GM19035 (cell line): ENCODE measurements at regions not wholly inside any gene's neighbourhood (a gene's known extent, or its start where the extent isn't known, plus 50 kb on each side); places are given as distances from the start of the nearest gene placed in this dataset.

Experiments
- ATAC-seq: cut with Tn5 transposase; IDR thresholded peaks from one replicate; pipeline ENCODE4 v1.9.1; 2021; ENCODE audit not compliant: unreplicated experiment

GRCh38 chr1:56019472-56019871 lies 559.9 kb downstream of the PLPP3 start:
- ATAC-seq = no peak

DNA sequence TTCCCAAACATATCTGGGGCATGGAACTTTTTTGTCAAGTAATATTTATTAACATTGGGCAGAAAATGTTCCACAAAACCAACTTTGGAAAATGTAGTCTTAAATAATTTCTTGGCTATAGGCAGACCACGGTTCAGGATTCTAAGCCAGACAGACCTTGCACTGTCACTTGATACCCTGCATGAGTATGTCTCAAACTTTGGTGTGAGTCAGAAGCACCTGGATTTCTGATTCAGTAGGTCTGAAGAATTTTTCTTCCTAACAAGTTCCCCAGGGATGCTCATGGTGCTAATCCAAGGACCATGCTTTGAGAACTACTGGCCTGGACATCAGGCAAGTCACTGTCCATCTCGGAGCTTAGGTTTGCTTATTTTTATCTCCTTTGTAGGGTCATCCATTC lies 562.0 kb downstream of the PLPP3 start:
- ATAC-seq = no peak

DNA sequence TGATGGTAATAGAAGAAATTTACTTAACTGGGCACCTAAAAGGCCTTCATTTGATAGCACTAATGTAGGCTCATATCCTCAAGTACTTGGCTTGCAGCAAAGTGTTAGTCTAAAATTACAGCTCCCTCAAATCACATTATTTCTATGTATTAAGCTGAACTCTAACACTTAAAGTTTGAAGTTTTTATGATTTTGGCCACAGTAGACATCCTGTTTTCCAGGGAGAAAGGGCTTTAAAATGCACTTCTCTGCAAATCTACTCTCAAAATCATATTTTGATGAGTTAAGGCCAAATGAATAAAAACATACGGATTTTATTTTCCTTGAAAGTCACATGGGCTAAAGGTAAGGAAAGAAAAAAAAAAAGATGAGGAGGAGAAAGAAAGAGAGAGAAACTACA lies 575.5 kb downstream of the PLPP3 start:
- no peak for ATAC-seq

- no peak for ATAC-seq
Observed at GRCh38 chr1:56002231-56002630, 577.1 kb downstream of the PLPP3 start.

GRCh38 chr1:56000424-56000823 lies 578.9 kb downstream of the PLPP3 start:
- no peak for ATAC-seq

DNA sequence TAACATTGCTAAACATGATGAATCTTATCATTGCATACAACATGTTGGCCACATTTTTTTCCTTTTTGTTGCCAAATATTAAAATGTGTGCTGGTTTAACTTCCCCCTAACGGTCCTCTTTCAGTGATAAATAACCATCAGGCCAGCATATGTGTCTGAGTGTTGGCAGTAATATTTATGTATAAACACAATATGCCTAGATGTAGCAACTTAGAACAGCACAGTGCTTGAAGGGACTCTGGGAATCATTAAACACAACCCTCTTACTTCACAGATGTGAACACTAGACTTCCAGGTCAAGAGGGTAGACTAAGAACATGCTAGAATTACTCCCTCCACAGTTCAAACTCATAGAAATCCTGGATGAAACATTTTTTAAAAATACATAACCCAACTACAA lies 581.8 kb downstream of the PLPP3 start:
- no peak for ATAC-seq

DNA sequence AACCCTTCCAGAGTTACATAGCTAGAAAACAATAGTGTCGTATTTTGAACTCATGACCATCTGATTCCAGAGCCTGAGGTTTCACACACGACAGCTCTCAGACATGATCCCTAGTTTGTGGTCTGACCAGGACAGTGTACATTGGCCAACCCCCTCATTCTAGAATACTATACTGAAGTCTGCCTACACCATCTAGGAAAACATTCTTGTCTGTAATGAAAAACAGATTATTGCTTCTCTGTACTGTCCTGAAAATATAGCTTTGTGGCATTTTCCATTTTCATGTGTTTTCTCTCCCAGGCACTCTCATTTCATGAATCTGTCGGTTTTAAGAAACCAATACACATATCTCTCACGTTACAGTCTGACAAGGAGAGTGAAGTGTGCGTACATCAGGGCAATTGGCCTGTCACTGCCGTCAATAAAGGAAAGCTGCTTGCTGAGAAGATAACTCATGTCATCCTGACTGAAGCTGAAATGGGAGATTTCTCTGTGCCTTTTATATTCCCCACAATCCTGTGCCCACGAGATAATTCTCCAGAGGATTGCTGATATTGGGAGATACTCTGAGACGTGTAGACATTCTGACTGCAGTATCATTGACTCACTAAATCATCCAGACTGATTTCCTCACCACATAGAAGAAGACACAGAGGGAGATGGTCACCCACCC lies 585.6 kb downstream of the PLPP3 start:
- no peak for ATAC-seq

DNA sequence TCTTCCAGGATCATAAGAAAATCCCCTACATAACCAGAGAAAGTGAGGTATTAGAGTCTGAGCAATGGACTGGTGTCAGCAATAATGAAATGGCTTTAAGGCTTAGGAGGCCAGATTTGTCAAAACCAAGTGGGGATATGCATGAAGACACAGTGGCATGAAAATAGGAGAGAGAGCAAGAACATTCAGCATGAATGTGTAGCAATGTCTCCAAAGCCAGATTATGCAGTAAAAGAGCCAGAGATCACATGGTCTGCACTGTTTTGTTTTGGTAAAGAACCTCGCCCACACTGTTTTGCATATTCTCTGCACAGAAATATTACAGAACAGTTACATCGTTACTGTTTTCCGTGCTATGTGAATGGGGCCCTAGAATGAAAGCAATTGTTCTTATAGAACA lies 589.4 kb downstream of the PLPP3 start:
- no peak for ATAC-seq

- no peak for ATAC-seq
Observed at GRCh38 chr1:55988963-55989452, 590.4 kb downstream of the PLPP3 start.

DNA sequence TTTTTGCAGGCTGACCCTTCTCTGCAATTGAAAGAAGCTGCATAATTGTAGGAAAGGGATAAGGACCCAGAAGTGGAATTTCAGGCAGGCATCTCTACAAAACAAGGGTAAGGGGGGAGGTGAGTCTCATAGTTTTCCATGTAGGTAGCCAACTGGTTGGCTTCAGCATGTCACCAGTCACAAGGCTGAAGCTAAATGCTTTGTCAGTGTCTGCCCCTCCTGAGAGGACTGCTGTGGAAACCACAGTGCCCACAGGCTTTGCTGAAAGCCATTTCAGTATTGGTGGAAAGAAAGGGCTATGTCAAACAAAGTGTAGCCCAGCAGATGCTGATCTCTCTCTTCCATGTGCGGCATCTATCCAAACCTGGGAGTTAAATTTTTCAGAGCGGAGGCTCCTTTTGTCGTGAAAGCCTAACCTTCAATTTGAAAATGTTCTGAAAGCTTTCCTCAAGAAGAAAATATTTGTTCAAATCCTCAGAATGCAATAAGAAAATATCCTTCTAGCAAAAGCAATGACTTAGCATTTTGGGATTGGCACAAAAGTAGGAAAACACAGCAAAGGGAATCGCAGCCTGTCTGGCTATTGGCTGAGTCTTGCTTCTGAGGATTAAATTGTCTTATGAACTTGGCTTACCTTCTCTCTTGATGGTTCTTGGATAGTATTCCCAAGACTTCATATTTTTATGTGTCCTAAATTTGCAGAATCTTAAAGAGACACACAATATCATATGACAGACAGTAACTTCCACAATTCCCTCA lies 591.7 kb downstream of the PLPP3 start:
- ATAC-seq = no peak

GRCh38 chr1:55986003-55986402 lies 593.4 kb downstream of the PLPP3 start:
- ATAC-seq = no peak

GRCh38 chr1:55981010-55981650 lies 598.2 kb downstream of the PLPP3 start:
- no peak for ATAC-seq

DNA sequence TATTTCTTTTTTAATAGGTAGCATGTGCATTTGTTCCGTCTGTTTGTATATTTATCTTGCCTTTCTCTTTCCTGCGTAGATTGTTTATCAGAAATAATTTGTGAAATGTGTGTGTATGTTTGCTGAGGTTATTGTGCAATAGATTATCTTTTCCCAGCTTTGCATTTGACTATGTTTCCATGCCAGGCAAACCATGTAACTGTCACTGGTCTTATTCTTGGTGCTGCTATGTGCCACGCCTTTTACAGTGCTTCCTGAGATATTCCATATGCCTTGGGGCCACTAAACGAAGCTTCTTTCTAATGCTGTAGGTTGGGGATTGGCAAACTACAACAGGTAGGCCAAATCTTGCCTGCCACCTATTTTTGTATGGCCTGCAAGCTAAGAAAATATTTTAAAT lies 598.8 kb downstream of the PLPP3 start:
- no peak for ATAC-seq

- no peak for ATAC-seq
Observed at GRCh38 chr1:55974714-55975441, 604.5 kb downstream of the PLPP3 start.

- ATAC-seq = no peak
Observed at GRCh38 chr1:55970526-55971110, 608.7 kb downstream of the PLPP3 start.

GRCh38 chr1:55969322-55969721 lies 610.0 kb downstream of the PLPP3 start:
- no peak for ATAC-seq

- ATAC-seq = no peak
Observed at GRCh38 chr1:55968661-55969060, 610.7 kb downstream of the PLPP3 start.

- no peak for ATAC-seq
Observed at GRCh38 chr1:55965981-55966461, 613.3 kb downstream of the PLPP3 start.

GRCh38 chr1:55962472-55962871 lies 616.9 kb downstream of the PLPP3 start:
- ATAC-seq = no peak

DNA sequence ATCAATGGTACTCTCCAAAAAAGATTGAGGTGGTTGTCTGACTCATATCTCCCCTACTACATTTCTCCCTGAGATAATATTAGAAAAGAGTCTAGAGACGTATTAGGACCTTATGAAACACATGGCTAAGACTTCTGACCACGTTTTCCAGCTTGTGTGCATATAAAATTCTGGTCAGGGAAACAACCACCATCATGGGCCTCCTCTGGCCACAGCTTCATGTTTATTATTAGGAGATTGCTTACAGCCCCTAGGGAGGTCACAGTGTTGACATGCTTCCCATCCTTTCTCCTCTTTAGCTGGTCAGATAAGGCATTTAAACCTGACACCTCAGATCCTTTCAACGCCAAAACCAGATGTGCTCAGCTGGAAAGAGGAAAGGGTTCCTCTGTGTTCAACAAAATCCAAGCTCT lies 620.2 kb downstream of the PLPP3 start:
- ATAC-seq = no peak

DNA sequence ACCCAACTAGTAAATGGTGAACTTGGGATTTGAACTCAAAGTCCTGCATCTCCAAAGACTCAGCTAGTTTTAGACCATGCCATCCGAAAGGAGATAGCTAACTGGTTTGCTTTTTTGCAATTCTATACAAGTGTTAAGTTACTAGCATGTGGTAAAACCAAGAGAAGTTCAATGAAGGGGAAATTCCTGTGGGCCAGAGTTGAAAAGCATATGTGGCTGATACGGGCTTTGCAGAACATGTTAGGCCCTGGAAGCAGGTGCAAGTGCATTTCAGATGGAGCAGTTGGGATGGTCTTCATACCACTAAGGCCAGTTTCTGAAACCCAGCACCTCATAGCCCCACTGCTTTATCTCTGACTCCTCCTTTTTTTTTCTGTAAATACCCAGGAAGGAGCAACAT lies 620.9 kb downstream of the PLPP3 start:
- no peak for ATAC-seq
